GM18520 (cell line): ENCODE measurements at regions not wholly inside any gene's neighbourhood (a gene's known extent, or its start where the extent isn't known, plus 50 kb on each side); places are given as distances from the start of the nearest gene placed in this dataset.
A peak's percentile ranks its signal among the peaks of the same experiment; 100 is the strongest.
"Not testable (repeated sequence)": the region's sequence is repeated elsewhere in the genome, so short reads cannot be mapped to it uniquely, and the experiment has no call there.

Experiments
- ATAC-seq: cut with Tn5 transposase; IDR thresholded peaks from one replicate; pipeline ENCODE4 v1.9.1; 2021; ENCODE audit not compliant: unreplicated experiment

DNA sequence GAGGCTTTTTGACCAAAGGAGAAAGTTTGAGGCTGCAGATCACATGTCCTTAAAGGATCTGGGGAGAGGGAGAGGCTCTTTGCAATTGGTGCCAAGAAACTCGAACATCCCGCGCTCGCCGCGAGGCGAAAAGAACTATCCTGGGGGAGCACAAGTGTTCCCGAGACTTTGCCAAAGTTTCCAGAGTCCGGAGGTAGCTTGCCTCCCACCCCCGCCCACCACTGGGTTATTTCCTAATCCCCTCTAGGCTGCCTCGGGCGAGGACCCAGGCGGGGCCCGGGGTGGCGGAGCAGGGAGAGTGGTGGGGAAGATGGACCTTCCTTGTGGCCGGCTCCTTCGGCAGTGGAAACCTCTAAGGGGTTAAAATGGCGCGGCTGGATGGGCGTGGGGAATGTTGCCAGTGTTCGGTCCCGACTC, 114.5 kb downstream of the KCNRG start:
- no peak for ATAC-seq

DNA sequence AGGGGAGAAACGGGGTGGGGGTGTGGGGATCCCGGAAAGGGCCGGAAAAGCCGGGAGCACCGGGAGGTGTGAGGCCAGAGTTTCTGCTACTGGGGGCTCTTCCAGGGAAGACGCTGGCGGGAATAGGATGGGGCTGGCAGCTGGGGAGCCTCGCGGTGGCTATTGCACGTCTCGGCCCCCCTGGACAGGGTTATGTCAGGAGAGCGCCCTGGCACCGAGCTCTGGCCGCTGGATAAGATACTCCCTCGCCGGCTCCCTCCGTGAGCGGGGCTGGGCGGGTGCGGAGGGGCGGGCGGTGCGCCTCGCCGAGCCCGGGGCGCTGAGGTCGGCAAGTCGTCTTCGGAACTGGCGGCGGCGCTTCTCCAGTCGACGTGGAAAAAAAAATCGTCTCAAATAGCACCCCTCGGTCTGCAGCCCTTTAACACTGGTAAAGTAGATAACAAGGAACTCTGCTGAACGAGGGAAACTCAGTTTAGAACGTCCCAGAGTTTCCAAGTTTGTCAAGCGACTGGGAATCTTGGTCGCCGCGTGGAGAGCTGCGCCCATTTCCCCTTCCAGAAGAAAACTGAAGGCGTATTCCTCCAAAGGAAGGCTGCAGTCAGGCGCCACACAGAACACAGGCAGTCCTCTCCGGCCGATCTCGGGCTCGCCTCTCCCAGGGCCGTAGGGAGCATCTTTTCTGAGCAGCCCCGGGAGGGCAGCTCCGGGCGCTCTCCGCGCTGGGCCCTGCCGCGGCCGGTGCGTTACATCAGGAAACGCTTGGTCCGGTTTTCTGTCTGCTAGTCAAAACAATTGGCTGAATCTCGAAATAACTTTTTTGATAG, 115.1 kb downstream of the KCNRG start:
- peak; percentile 2 for ATAC-seq

DNA sequence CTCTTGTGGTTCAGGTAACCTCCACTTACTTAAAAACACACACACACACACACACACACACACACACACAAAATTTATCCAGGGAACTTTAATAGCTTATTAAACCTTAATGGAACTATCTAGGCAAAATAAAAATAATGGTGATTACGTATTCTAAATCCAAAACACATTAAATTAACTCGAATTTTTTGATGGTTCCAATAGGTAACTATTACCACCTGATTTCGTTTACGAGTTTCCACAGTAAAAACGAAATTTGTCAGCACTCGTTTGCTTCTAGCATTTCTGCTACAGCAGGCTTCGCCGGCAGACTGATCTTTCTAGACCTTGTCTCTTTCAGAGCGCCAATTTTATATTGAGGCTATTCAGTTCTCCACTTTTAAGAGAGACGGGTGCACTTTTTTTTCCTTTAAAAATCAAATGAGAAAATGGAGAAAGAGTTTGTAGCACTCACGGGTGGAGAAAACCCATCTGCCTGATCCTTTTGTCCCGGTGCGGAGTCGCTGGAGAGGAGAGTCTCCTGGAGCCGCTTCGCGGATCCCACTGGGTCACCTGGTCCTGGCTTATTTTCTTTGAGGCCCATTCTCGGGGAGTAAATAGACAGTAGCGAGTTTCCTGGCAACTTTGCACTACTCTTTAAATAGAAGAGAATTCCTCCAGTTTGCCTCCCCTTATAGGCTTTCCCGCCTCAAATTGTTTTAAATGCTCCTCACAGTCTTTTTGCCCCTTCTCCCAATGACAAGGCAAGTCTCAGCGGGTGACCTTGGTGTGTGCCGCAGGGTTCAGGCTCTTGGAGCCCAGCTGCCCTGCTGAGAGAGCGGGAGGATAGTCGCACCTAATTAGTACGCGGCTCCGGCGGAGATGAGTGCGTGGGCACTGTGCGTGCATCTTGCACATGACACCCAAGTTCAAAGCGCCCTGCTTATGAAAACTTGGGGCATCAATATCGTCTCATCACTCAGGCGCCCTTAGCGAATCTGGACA, 117.0 kb downstream of the KCNRG start:
- no peak for ATAC-seq

DNA sequence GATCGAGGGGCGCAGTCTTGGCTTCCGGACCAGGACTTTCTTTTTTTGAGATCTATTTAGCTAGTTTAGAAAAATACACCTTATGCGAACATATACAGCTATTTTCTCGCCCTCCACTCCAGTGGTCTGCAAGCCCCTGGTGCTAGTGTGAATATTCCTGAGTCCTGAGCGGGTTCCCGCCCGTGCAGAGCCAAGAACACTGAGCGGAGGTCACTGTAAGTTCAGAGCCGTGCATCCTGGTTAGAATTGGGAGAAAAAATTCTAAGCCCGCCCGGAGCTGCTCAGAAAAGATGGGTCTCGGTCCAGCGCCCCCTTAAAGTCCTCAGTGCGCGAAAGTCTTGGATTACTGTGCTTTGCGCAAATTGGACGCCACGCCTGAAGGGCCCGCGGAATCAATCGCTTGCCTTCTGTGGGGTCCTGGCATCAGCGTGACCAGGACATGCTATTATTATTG, 117.7 kb downstream of the KCNRG start:
- no peak for ATAC-seq

DNA sequence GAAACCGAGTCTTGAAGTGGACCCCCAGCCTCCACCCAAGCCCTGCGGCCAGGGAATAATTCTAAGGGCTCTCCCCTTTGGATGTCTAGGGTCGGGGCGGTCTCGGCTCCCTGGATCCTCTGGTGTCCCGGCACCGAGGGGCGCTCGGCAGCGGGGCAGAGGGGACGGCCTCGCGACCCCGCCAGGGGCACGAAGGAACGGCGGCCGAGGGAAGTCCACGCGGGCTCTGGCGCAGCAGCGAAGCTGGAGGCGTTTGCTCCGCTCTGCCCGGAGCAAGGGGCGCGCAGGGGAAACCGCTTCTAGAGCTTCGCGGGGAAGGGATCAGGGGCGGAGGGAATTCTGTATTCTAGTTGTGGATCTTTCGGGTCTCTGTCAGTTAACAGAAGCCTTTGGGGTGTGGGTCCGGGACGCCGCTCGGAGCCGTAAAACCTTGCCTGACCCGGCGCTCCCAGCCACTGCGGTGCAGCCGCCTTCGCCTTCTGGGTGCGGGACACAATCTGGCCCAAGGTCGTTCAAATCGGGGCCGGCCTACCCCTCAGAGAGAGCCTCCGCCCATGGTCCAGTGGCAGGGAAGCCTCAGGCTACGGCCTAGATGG, 118.2 kb downstream of the KCNRG start:
- ATAC-seq: no peak

DNA sequence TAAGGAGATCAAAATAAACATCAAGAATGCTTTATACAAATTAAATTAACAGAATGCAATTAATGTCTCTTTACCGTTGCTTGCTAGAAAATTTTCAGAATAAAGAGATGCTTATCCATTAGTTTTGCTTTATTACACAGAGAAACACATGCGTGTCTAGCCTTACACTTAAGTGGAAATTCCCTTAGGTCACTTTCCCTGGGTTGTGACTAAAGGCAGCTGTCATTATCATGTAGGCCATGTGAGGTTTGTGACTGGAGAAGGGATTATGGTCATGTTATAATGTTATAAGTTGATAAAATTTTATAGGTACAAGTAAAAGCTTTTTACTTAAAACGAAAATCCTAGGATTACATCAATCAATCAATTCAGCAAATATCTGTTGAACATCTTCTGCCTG, 121.0 kb downstream of the KCNRG start:
- ATAC-seq: no peak

DNA sequence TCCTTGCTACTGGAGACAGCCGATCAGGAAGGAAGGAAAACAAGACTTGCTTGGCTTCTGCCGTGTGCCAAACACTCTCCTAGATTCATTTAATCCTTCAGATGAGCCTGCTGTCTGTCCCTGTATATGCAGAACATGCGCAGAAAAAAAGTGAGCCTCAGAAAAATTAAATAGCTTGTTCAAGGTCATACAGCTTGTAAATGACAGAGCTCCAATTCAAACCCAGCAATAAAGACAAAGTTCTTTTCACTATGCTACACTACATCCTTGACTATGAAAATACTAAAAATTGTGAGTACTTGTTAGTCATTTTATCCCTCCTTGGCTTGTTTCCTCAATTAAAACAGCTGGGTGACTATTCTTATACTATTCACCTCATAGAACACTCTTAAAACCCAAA, 121.4 kb downstream of the KCNRG start:
- ATAC-seq: no peak

DNA sequence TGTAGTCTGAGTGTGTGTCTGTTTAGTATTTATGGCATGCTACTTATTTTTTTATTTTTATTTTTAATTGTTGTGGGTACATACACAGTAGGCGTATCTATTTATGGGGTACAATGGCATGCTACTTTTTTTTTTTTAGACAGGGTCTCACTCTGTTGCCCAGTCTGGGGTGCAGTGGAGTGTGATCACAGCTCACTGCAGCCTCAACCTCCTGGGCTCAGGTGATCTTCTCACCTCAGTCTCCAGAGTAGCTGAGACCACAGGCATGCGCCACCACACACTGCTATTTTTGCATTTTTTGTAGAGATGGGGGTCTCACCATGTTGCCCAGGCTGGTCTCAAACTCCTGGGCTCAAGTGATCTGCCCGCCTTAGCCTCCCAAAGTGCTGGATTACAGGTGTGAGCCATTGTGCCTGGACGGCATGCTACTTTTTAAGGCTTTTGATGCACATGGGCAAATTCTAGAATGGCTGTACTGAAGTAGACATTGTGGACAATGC, 124.2 kb downstream of the KCNRG start:
- ATAC-seq: not testable (repeated sequence)

DNA sequence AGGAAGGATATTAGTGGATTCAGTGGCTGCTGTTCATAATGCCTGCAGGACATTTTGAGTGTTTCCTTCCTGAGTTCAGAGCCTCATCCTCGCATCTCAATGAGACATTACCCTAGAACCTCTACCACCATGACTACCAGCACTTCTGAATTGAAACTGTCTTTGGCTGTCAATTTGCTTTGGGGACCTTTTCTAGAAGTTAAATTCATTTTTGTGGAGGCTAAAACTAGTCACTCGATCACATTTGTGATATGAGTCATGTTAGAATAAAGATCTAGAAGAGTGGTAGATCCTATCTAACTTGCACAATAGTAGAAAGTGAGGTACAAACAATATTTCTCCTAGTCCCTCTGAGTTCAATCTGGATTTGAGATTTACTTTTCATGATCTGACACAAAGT, 124.9 kb downstream of the KCNRG start:
- no peak for ATAC-seq

DNA sequence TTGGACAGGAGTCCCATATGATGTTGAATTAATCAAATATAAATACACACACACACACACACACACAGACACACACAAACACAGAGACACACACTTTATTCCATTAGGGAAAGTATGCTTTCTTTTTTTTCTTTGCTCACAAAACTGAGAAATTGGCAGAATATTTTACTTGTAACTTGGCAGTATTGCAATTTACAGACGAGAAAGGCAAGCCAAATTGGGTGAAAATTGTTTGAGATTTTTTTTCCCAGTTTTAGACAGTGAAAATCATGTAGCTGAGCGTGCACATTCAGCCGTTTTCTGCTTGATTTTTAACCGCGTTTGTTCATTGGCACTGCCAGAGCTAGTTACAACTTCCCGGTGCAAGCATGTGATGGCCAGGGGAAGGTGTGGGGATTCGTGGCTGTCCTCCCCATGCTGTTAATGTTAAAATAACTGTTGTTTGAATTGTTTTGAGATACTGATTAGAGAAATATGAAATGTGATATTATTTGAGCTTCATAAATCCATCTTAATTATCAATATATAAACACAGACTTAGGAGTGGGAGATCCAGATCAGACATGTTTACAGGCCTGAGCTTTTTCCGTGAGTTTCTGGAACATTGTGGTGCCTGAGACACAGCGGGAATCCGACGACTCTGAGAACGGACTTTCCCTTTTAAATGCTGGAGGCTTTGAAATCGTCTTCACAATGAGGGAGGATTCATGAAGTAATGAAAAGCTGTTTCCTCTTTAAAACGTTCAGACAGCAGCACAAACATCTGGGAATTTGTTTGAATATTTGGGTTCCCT, 125.5 kb downstream of the KCNRG start:
- ATAC-seq: no peak

DNA sequence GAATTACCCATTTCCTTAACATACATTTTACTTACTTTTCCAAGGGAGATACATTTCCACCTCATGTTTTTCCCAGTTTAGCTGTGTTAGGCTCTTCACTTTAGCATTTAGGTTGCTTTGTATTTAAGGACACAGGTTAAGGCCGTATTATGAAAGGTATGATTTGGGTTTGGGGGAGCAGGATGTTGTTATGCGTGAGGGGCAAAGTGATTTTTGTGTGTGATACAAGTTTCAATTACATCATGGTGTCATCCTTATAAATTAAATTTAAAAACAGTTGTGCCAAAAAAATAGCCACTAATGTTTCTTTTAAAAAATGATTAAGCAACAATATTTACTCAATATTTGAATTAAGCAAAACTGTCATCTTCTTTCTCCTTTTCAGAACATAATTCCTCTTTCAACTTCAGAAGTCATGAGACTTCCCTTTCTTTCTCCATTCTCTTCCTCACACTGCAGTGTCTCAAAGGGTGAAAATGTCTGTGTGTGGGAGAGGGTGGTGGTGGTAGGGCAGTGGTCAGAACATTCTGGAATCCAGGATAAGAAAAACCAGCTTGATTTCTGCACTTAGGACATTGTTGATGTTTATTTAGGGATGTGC, 126.2 kb downstream of the KCNRG start:
- no peak for ATAC-seq

DNA sequence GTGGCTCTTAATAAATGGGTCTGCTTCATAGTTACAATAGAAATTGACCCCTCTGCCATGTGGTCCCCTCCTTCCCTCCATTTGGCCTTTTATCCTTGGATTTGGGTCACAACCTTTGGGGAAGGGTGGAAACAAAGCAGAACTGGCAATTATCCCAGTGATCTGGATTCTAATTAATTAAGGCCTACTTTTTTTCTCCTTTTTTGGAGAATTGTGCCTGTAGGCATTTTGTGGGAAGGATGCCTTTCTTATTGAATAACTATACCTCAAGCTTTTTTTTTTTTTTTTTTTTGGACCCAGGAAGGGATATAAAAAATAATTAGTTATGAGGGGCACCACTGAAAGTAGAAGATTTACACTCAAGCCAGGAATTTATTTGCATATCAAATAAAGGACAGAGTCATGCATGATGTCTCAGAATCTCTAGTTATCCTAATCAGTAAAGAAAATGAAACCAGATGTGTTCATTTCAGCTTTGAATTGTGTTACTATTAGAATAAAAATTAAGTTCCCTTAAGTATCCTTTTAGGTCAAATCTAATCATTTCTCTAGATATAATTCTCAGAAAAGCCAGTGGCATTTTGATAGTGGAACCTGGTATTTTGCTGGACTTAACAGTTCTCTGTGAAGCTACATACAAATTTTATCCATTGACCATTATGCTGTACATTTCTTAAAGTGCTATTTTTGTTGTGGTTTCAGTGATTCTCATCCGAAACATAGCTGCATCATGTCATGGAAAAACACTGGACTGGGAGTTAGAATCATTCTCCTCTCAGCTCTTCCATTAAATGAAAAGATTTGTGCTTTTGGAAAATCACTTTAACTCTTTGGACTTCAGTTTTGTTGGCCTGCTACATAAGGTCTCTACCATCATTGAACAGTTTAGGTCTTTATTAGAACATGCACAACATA, 129.3 kb downstream of the KCNRG start:
- no peak for ATAC-seq

DNA sequence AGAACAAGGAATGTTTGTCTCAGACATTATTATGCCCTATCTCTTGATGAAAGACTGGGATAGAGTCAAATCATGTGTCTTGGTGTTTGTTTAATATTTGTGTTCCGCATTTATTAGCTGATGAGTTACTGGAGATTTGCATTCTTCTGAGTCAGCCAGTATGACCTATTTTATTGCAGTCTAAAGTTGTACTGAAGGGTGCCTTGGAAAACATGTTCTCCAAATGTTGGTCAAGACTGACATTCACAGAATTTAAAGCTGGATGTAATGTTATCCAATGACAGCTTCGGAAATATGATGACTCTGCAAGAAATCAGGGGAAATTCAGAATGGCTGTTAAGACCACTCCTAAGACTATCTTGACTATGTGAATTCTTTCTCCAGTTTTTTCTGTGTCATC, 134.0 kb downstream of the KCNRG start:
- no peak for ATAC-seq

DNA sequence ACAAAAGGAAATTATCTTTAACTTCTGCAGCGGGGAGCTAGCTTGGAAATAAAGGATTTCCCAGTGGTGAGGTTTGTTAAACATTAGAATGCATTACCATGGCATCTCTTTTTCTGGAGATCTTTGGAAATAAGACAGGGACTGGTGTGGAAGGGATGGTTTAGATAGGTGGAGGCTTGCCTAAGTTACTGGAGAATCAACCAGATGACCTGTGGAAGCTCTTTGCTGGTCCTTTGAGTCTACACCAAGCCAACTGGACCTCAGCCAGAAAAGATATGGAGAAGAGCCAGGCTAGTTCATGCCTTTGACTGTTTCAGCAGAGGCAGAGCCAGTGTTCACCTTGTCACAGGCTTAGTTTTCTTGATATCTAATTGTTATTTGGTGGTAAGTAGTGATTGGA, 134.7 kb downstream of the KCNRG start:
- no peak for ATAC-seq

DNA sequence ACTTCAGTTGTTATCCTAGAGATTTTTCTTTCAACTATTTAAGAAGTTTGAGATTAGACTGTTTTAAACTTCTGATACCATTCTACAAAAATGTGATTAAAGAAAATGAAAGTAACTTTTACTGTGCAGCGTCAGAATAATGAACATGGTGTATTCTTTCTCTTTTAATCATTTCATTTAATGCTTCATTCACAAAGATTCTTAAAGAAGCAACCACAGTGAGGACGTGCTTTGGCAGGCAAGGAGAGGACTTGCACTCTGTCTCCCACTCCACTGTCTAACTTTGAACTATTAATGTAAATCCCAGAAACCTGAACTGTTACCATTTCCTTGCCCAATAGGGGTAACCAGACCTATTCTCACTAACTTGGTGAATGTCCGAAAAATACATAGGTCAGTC, 137.0 kb downstream of the KCNRG start:
- ATAC-seq: no peak

DNA sequence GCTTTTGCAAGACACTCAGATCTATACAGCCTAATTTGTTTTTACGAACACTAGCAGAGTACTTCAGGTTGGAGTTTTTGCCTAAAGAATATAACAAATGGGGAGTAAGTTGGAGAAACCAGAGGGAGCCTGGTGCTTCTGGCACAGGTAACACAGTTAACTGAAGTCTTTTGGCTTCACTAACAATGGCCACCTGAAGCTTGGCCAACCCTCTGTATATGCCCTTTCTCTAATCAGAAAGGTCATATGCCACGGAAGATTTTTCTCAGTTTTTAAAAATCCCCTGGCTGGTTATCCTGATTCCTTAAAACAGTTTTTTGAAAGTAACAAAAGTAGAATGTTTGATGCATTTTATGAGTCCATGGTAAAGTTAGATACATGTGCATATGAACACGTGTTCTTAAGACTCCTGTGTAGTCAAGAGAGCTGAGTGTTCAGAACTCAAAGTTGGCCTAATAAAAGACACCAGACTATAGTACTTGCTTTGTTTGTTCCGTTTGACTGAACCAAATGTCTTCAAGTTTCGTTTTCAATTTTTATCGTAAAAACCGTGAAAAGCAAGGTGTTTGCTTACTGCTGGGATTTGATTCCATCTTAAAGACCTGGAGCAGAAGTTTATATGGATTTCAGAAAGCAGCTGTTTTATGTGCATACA, 137.5 kb downstream of the KCNRG start:
- ATAC-seq: no peak

DNA sequence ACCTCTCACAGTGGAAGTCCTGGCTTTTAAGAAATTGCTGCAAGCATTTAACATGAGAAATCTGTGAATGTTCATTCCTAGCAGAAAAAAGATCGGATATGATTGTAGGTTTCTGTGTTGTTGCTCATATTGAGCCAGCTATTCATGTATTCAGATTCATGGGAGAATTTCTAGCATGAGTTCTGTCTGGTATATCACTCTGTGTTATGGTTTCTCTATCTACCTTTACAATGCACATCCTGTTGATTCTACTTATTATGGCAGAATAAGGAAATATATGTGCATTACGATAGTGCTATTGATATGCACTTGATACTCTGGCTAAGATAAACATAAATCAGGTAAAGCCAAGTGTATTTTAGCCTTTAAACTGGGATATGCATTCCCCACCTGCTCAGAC, 138.2 kb downstream of the KCNRG start:
- no peak for ATAC-seq

DNA sequence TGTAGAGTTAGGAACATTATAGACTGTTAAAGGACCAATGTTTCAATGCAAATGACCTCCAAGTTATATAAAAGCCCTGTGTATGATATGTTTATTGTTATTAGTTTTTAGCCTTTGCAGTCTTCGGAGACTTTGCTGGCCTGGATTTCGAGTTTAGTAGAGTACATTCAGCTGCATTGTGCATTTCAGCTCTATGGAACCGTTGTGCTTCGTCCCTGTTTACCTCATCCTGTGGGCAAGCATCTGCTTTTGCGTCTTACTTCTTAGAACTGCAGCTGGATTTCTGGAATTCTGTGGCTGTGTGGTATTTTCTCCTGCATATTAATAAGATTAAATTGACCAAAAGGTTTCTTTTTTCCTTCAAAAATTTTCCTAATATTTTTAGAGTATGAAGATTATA, 138.6 kb downstream of the KCNRG start:
- no peak for ATAC-seq

DNA sequence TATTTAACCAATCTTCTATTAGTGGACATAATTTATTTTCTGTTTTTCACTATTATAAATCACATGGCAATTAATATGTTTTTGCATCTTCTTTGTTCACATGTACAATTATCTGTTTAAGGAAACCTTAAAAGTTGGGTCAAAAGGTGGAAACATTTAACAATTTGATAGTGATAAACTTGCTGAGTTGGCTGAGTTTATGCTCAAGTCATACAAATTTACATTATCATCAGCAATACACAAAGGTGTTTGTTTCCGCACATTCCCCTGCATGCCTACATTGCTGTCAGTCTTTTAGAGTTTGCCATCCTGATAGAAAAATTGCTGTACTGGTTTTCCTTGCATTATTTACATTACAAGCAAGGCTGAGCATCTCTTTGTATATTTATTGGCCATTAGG, 139.5 kb downstream of the KCNRG start:
- no peak for ATAC-seq
